ENCODE measurements at regions not wholly inside any gene's neighbourhood (a gene's known extent, or its start where the extent isn't known, plus 50 kb on each side); places are given as distances from the start of the nearest gene placed in this dataset.

DNA sequence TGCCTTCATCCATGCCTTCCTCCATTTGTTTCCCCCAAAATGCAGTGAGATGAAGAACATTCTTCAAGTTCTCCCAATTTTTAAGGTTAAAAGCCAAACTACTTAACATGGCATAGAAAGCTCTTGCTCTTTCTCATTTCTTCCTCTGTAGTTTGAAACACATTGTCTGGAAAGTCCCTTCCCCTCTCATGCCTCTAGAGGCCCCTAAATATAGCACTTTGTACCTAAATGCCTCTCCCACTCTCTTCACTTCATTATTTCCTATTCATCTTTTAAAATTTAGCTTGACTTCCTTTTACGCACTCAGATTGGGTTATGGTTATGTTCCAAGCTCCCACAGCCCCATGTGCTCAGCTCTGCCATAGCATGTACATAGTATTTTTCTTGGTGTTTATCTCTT lies 389.3 kb downstream of the HDGFL1 start:
- Mint-ChIP-seq H3K4me1 (ENCODE audit: low read depth) (peaks cover 23% of the 10 kb centered on the region), H3K36me3 (ENCODE audit: insufficient read depth) (peaks cover 5% of the 10 kb centered on the region), H3K9me3 (ENCODE audit: low read depth) (peaks cover 15% of the 10 kb centered on the region), H3K4me3 (ENCODE audit: low read depth) (no peak overlapping the region), H3K27ac (no peak overlapping the region), H3K27me3 (no peaks in the 10 kb centered on the region)
- no peak for DNase-seq (ENCODE audit: low spot score, unreplicated experiment)
- TF ChIP-seq, protein P1, sequence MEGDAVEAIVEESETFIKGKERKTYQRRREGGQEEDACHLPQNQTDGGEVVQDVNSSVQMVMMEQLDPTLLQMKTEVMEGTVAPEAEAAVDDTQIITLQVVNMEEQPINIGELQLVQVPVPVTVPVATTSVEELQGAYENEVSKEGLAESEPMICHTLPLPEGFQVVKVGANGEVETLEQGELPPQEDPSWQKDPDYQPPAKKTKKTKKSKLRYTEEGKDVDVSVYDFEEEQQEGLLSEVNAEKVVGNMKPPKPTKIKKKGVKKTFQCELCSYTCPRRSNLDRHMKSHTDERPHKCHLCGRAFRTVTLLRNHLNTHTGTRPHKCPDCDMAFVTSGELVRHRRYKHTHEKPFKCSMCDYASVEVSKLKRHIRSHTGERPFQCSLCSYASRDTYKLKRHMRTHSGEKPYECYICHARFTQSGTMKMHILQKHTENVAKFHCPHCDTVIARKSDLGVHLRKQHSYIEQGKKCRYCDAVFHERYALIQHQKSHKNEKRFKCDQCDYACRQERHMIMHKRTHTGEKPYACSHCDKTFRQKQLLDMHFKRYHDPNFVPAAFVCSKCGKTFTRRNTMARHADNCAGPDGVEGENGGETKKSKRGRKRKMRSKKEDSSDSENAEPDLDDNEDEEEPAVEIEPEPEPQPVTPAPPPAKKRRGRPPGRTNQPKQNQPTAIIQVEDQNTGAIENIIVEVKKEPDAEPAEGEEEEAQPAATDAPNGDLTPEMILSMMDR (IDR thresholded peaks at IDR 0.05; ENCODE audit: unreplicated experiment) = no peak

DNA sequence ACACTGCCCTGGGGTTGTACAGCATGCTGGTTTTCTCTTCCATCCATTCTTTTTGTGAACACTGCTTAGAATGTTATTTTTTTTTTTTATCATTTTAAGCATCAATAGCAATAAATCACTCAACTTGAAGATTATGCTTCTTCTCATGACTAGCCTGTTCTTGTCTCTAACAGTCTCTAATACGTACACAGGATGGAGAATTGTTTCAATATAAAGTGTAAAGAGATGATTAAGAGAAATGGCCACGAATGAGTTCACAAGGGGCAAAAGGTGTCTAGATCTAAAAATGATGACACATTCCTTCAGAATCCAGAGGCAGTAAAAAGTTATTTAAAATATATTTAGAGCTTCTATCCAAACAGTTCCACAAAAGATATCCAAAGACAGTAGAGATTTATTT lies 390.2 kb downstream of the HDGFL1 start:
- no peak for DNase-seq (ENCODE audit: low spot score, unreplicated experiment)
- no peak overlapping the region for H3K27ac Mint-ChIP-seq
- H3K36me3 Mint-ChIP-seq (ENCODE audit: insufficient read depth) = peaks cover 5% of the 10 kb centered on the region
- no peak overlapping the region for H3K4me3 Mint-ChIP-seq (ENCODE audit: low read depth)
- no peaks in the 10 kb centered on the region for H3K27me3 Mint-ChIP-seq
- H3K9me3 Mint-ChIP-seq (ENCODE audit: low read depth) = peaks cover 15% of the 10 kb centered on the region
- H3K4me1 Mint-ChIP-seq (ENCODE audit: low read depth) = peaks cover 21% of the 10 kb centered on the region
- TF ChIP-seq, protein P1 (IDR thresholded peaks at IDR 0.05; ENCODE audit: unreplicated experiment) = no peak

DNA sequence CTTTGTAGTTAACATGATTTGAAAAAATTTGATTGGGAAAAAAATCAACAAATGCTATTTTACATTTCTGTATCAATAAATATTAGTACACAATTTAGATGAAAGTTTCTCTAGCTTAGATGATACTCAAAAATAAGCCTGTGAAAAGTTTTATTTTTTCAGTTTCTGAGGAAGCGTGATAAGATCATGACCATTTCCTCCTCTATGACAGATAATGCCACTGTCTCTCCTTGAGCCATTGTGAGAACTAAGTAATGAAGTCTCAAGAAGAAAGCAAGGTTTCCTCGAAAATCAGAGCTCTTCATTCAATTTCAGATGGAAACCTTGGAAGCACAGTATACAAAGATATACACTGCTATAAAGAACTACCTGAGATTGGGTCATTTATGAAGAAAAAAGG lies 395.0 kb downstream of the HDGFL1 start:
- Mint-ChIP-seq H3K27me3 (no peaks in the 10 kb centered on the region), H3K9me3 (ENCODE audit: low read depth) (peaks cover 8% of the 10 kb centered on the region), H3K36me3 (ENCODE audit: insufficient read depth) (no peaks in the 10 kb centered on the region), H3K4me1 (ENCODE audit: low read depth) (peaks cover 11% of the 10 kb centered on the region), H3K4me3 (ENCODE audit: low read depth) (no peak overlapping the region), H3K27ac (no peak overlapping the region)
- no peak for DNase-seq (ENCODE audit: low spot score, unreplicated experiment)
- TF ChIP-seq, protein P1 (IDR thresholded peaks at IDR 0.05; ENCODE audit: unreplicated experiment) = no peak

DNA sequence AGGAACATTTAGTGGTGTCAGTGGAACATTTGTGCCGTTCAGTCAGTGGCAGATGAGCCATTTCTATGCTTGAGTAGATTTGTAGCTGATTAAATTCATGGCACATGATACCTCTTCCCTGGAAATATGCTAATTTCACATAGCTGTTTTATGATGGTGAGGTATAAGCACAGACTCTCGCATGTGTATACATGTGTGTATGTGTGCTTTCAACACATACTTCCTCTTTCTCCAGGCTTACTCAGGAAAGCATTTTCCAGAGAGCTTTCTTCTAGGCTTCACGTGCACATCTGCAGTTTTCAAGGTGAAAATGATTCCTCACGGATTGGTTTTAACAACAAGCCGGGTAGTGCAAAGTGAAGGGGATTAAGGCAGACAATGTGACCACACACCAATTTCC lies 396.5 kb downstream of the HDGFL1 start:
- Mint-ChIP-seq H3K27ac (no peak overlapping the region), H3K9me3 (ENCODE audit: low read depth) (peaks cover 8% of the 10 kb centered on the region), H3K27me3 (no peaks in the 10 kb centered on the region), H3K4me3 (ENCODE audit: low read depth) (no peak overlapping the region), H3K36me3 (ENCODE audit: insufficient read depth) (no peaks in the 10 kb centered on the region), H3K4me1 (ENCODE audit: low read depth) (peaks cover 11% of the 10 kb centered on the region)
- no peak for DNase-seq (ENCODE audit: low spot score, unreplicated experiment)
- TF ChIP-seq, protein P1 (IDR thresholded peaks at IDR 0.05; ENCODE audit: unreplicated experiment) = no peak

DNA sequence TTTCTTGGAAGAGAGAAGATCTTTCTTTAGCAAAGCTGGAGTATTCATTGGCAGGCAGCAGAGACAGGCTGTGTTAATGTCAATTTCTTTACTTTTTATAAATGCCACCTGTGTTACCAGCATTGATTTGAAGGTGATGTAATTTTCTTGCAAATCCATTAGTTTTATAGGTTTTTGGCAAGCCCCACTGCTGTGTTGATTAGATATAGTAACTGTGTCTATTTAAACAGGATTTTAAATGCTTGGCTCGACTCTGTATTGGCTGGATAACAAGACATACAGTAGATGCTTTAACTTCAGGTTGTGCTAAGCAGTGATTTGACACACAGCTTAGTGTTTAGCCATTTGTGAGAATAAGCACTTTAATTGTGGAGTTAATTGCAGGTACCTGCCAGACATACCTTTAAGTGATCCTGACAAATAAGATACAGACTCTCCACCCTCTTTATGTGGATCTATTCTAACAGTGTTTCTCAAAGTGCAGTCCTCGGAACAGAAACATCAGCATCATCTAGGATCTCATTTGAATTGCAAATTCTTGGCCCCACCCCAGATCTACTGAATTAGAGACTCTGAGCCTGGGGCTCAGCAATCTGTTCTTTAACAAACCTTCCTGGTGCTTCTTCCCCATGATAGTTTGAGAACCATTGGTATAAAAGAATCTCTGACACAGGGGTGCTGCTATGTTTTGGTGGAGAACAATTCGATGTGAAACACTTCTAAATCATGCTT lies 397.5 kb downstream of the HDGFL1 start:
- peaks cover 11% of the 10 kb centered on the region for H3K4me1 Mint-ChIP-seq (ENCODE audit: low read depth)
- no peaks in the 10 kb centered on the region for H3K27me3 Mint-ChIP-seq
- TF ChIP-seq, protein P1 (IDR thresholded peaks at IDR 0.05; ENCODE audit: unreplicated experiment) = no peak
- H3K4me3 Mint-ChIP-seq (ENCODE audit: low read depth) = no peak overlapping the region
- DNase-seq (ENCODE audit: low spot score, unreplicated experiment) = no peak
- H3K36me3 Mint-ChIP-seq (ENCODE audit: insufficient read depth) = no peaks in the 10 kb centered on the region
- H3K27ac Mint-ChIP-seq = no peak overlapping the region
- peaks cover 8% of the 10 kb centered on the region for H3K9me3 Mint-ChIP-seq (ENCODE audit: low read depth)

Data from progenitor cell of endocrine pancreas (in vitro differentiated cells).